ENCODE measurements at regions not wholly inside any gene's neighbourhood (a gene's known extent, or its start where the extent isn't known, plus 50 kb on each side); places are given as distances from the start of the nearest gene placed in this dataset.
A peak's percentile ranks its signal among the peaks of the same experiment; 100 is the strongest.

DNA sequence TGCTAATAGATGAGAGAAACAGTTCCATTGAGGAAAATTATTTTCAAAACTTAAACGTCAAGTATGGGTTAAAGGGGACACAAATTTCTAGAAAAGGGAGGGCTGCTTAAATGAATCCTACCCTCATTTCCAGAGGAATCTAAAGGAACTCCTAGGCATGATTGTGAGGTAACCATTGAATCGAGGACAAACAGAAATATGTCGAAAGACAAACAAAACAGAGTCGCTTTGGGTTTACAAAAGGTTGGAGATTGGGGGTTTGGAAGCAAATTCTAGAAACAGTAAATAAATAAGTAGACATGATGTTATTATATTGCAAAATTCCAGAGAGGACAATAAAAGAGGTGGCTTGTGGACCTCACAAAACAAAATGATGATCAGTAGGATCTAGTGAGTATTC, 173.1 kb downstream of the FTCDNL1 start:
- Mint-ChIP-seq H3K9me3 (no peaks in the 10 kb centered on the region), H3K36me3 (ENCODE audit: insufficient read depth) (no peaks in the 10 kb centered on the region), H3K27me3 (ENCODE audit: low read depth) (peaks cover 9% of the 10 kb centered on the region), H3K4me3 (no peak overlapping the region), H3K4me1 (ENCODE audit: low read depth) (no peaks in the 10 kb centered on the region)
- no peak for ATAC-seq
- no peak for DNase-seq

DNA sequence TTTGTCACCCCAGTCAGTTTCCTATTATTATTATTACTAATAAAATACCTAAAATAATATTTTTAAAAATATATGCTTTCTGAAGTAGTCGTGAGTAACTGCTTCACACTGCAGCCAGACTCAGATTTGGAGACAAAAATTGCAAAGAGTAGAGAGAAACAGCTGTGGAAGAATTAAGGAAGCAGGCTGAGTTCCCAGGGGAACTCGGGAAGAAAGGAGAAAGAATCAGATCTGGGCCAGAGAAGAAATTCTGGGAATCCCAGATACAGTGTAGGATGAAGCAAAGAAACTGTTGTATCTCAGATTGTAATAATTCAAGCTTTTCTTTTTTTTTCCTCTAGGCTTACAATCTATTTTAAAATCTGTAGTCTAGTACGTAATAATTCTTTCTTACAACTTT, 182.3 kb downstream of the FTCDNL1 start:
- ATAC-seq (no peak), DNase-seq (no peak)
- peaks cover 16% of the 10 kb centered on the region for H3K27me3 Mint-ChIP-seq (ENCODE audit: low read depth)
- H3K4me1 Mint-ChIP-seq (ENCODE audit: low read depth): no peaks in the 10 kb centered on the region
- H3K9me3 Mint-ChIP-seq: no peaks in the 10 kb centered on the region
- no peaks in the 10 kb centered on the region for H3K36me3 Mint-ChIP-seq (ENCODE audit: insufficient read depth)
- no peak overlapping the region for H3K4me3 Mint-ChIP-seq

DNA sequence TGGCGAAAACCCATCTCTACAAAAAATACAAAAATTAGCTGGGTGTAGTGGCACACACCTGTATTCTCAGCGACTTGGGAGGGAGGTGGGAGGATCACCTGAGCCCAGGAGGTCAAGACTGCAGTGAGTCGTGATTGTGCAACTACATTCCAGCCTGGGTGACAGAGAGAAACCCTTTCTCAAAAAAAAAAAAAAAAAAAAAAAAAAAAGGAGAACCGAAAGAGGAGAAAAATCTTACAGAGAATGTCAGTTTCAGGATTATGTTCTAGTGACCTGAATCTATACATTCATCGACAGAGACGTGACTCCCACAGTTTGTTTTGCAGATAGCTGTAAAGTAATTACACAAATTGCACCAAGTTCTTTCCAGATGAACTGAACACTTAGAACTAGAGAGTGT, 187.8 kb downstream of the FTCDNL1 start:
- Mint-ChIP-seq H3K4me1 (ENCODE audit: low read depth) (no peaks in the 10 kb centered on the region), H3K36me3 (ENCODE audit: insufficient read depth) (no peaks in the 10 kb centered on the region), H3K9me3 (peaks cover 5% of the 10 kb centered on the region), H3K4me3 (no peak overlapping the region), H3K27me3 (ENCODE audit: low read depth) (peaks cover 18% of the 10 kb centered on the region)
- ATAC-seq (no peak), DNase-seq (no peak)

DNA sequence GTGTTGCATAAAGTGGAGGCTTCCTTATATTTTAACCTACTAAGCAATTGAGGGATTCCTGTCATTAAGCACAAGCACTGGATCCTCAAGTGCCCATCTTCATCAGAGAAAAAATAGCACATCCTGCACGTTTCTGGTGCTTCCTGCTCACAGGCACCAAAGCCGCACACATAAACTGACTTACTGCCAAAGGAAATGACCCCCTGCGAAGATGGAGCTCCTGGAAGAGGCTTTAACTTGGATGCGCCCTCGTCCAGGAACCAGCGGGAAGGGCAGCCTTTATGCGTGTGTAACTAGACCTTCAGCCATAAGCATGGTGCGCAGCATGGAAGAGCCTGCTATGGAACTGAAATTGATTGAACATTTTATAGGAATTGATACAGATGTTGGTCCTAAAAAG, 188.7 kb downstream of the FTCDNL1 start:
- H3K9me3 Mint-ChIP-seq: peaks cover 8% of the 10 kb centered on the region
- H3K4me1 Mint-ChIP-seq (ENCODE audit: low read depth): no peaks in the 10 kb centered on the region

DNA sequence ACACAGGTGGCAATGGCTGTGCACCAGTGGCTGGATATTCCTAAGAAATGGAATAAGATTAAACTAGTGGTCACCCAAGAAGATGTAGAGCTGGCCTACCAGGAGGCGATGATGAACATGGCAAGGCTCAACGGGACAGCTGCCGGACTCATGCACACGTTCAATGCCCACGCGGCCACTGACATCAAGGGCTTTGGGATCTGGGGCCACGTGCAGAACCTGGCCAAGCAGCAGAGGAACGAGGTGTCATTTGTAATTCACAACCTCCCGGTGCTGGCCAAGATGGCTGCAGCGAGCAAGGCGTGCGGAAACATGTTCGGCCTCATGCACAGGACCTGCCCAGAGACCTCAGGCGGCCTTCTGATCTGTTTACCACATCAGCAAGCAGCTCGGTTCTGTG, 190.8 kb downstream of the FTCDNL1 start:
- H3K27me3 Mint-ChIP-seq (ENCODE audit: low read depth): peaks cover 29% of the 10 kb centered on the region
- peaks cover 22% of the 10 kb centered on the region for H3K9me3 Mint-ChIP-seq
- H3K4me1 Mint-ChIP-seq (ENCODE audit: low read depth): no peaks in the 10 kb centered on the region
- DNase-seq (no peak), ATAC-seq (no peak)
- H3K4me3 Mint-ChIP-seq: no peak overlapping the region
- H3K36me3 Mint-ChIP-seq (ENCODE audit: insufficient read depth): no peaks in the 10 kb centered on the region

More for the DNA sequence above, 188.7 kb downstream of the FTCDNL1 start:
- DNase-seq (no peak), ATAC-seq (no peak)
- no peak overlapping the region for H3K4me3 Mint-ChIP-seq
- H3K27me3 Mint-ChIP-seq (ENCODE audit: low read depth): peaks cover 24% of the 10 kb centered on the region
- no peaks in the 10 kb centered on the region for H3K36me3 Mint-ChIP-seq (ENCODE audit: insufficient read depth)

DNA sequence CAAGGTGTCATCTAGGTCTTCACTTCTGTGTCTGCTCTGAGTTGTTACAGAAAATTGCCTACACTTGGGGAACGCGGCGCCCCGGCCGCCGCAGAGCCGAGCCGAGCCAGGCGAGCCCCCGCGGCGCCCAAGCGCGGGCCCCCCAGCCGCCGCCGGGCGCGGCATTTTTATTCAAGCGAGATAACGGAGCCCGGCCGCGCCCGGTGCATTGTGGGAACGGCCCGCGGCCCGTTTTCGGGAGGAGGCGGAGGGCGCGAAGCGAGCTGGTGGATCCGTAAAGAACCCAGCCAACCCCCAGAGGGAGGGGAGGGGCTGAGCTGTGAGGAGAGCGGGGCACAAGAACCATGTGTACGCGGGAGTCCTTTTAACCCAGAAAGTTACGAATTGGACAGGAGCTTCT, 191.8 kb downstream of the FTCDNL1 start:
- H3K27me3 Mint-ChIP-seq (ENCODE audit: low read depth): peaks cover 29% of the 10 kb centered on the region
- H3K4me1 Mint-ChIP-seq (ENCODE audit: low read depth): no peaks in the 10 kb centered on the region
- peaks cover 27% of the 10 kb centered on the region for H3K9me3 Mint-ChIP-seq
- no peak overlapping the region for H3K4me3 Mint-ChIP-seq
- H3K36me3 Mint-ChIP-seq (ENCODE audit: insufficient read depth): no peaks in the 10 kb centered on the region
- ATAC-seq: peak in 1 of 2 donors; percentile 23
- DNase-seq: no peak

DNA sequence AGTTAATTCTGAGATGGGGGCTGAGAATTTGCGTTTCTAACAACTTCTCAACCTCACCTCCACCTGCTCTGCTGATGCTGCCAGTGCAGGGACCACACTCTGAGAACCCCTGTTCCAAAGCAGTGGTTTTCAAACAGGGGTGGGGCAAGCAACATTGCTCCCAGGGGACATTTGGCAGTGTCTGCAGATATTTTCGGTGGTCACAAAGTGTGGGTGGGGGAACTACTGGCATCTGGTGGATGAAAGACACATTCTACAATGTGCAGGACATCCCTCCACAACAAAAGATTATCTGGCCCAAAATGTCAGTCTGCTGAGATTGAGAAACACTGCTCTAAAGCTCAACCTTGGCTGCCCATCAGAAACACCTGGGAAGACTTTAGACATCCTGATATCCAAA, 188.7 kb upstream of the SATB2 start:
- Mint-ChIP-seq H3K27me3 (ENCODE audit: low read depth) (peaks cover 11% of the 10 kb centered on the region), H3K4me3 (no peak overlapping the region), H3K4me1 (ENCODE audit: low read depth) (no peaks in the 10 kb centered on the region), H3K9me3 (no peaks in the 10 kb centered on the region), H3K36me3 (ENCODE audit: insufficient read depth) (no peaks in the 10 kb centered on the region)
- ATAC-seq (no peak), DNase-seq (no peak)

DNA sequence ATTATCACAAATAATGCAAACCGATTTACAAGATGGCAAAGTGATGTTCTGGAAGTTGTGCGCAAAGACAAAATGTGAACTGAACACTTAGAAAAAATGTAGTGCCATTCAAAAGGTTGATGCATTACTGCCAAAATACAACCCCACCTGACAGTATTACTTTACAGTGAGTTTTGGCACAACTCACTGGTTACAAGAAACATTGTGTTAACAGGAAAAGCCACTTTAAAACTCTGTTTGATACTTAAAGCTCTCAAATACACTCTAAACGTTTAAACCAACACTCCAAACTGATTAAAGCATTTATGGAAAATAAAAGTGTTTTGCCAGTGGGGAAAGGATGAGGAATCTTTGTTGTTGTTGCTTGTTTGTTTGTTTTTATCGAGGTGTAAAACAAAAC, 173.4 kb upstream of the SATB2 start:
- ATAC-seq: no peak
- no peaks in the 10 kb centered on the region for H3K36me3 Mint-ChIP-seq (ENCODE audit: insufficient read depth)

DNA sequence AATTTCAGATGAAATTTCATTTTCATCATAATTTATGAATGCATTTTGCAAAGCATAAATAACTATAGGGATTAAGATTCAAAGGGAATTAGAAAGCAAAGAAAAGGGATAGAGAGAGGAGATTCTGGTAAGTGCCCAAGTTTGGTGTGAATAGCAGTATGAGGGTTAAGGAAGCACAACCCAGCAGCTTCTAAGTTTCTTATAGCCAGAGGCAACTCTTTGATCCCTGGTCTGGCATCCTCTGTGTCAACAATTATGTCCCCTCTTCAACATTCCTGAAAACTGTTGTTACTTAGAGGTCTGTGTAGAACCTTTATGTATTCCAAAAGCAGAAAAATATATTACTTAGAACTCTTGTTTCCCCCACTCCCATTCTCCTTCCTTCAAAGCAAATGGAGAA, 171.6 kb upstream of the SATB2 start:
- no peaks in the 10 kb centered on the region for H3K27me3 Mint-ChIP-seq (ENCODE audit: low read depth)
- no peaks in the 10 kb centered on the region for H3K36me3 Mint-ChIP-seq (ENCODE audit: insufficient read depth)
- ATAC-seq (no peak), DNase-seq (no peak)
- H3K4me1 Mint-ChIP-seq (ENCODE audit: low read depth): no peaks in the 10 kb centered on the region
- H3K4me3 Mint-ChIP-seq: no peak overlapping the region
- no peaks in the 10 kb centered on the region for H3K9me3 Mint-ChIP-seq

More for the DNA sequence above, 173.4 kb upstream of the SATB2 start:
- no peaks in the 10 kb centered on the region for H3K9me3 Mint-ChIP-seq
- no peak for DNase-seq
- H3K27me3 Mint-ChIP-seq (ENCODE audit: low read depth): no peaks in the 10 kb centered on the region
- no peaks in the 10 kb centered on the region for H3K4me1 Mint-ChIP-seq (ENCODE audit: low read depth)
- no peak overlapping the region for H3K4me3 Mint-ChIP-seq

DNA sequence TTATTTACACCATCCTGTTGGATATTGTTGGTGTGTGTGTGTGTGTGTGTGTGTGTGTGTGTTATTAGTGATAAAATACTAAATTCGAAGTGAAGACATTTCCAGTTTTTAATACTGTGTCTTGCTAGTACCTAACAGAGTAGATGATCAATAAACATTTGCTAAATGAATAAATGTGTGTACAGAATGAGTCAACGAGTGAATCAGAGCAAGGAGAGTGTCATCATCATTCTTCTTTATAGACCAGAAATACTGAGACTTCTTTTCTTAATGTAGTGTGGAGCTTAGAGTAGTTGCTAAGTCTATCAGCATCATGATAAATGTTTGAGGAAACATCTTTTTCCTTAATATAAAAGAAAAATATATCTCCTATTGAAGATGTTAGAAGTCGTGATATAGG, 169.7 kb upstream of the SATB2 start:
- Mint-ChIP-seq H3K27me3 (ENCODE audit: low read depth) (no peaks in the 10 kb centered on the region), H3K4me1 (ENCODE audit: low read depth) (no peaks in the 10 kb centered on the region), H3K9me3 (no peaks in the 10 kb centered on the region), H3K36me3 (ENCODE audit: insufficient read depth) (no peaks in the 10 kb centered on the region), H3K4me3 (no peak overlapping the region)
- DNase-seq (no peak), ATAC-seq (no peak)

DNA sequence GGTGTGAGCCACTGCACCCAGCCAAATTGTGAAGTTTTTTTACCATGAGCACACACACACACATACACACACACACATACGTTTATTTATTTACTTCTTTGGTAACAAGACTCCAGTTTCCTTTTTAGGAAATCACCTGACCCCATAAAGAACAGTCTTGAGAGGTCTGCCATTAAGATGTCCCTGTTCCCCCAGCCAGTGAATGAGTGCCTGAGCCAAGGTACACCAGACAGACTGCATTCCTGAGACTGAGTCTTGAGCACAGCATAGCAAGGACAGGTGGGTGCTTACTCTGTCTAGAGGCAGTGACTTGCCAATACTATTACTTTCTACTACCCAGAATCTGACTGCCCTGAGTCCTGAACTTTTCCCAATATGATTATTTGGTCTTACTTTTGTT, 167.2 kb upstream of the SATB2 start:
- ATAC-seq: no peak
- DNase-seq: no peak
- Mint-ChIP-seq H3K4me3 (no peak overlapping the region), H3K9me3 (no peaks in the 10 kb centered on the region), H3K27me3 (ENCODE audit: low read depth) (no peaks in the 10 kb centered on the region), H3K36me3 (ENCODE audit: insufficient read depth) (no peaks in the 10 kb centered on the region), H3K4me1 (ENCODE audit: low read depth) (no peaks in the 10 kb centered on the region)

DNA sequence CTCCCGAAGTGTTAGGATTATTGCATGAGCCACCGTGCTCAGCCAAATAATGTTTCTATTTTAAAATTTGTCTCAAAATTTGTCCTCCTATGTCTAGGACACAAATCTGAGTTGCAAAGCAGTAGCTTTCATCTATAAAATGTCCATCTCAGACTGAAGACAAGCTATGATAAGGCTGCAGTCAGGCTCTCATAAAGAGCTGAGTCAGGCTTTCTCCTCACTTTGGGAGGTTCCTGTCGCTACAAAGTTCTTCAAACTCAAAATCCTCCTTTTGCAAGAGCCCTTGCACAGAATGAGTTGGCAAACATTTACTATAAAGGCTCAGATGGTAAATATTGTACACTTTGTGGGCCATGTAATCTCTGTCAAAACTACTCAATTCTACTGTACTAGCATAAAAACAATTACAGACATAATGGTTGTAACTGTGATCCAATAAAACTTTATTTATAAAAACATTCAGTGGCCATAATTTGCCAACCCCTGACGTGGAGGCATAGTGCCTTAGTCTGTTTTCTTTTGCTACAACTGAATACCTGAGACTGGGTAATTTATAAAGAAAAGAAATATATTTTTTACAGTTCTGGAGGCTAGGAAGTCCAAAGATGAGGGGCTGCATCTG, 154.9 kb upstream of the SATB2 start:
- ATAC-seq: no peak
- Mint-ChIP-seq H3K36me3 (ENCODE audit: insufficient read depth) (no peaks in the 10 kb centered on the region), H3K4me1 (ENCODE audit: low read depth) (no peaks in the 10 kb centered on the region), H3K4me3 (no peak overlapping the region), H3K27me3 (ENCODE audit: low read depth) (peaks cover 7% of the 10 kb centered on the region), H3K9me3 (no peaks in the 10 kb centered on the region)
- DNase-seq: no peak

DNA sequence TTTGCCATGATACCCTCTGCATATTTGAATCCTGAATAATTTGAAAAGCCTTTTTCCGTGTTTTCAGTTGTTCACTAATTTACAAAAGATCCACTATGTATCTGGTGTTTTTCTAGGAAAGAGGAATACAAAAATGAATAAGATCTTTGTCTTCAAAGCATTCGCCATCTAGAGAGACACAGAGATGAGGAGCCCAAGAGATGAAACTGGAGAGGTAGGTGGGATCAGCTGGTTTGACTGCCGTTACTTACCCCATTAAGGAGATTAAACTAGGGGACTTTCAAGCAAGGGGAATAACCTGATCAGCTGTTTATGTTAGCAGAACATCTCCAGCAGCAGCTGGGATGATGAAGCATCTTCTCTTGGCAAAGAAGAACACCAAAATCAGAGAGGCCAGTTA, 150.2 kb upstream of the SATB2 start:
- Mint-ChIP-seq H3K4me1 (ENCODE audit: low read depth) (peaks cover 2% of the 10 kb centered on the region), H3K4me3 (no peak overlapping the region), H3K36me3 (ENCODE audit: insufficient read depth) (no peaks in the 10 kb centered on the region), H3K9me3 (no peaks in the 10 kb centered on the region), H3K27me3 (ENCODE audit: low read depth) (peaks cover 7% of the 10 kb centered on the region)
- ATAC-seq: no peak
- no peak for DNase-seq

DNA sequence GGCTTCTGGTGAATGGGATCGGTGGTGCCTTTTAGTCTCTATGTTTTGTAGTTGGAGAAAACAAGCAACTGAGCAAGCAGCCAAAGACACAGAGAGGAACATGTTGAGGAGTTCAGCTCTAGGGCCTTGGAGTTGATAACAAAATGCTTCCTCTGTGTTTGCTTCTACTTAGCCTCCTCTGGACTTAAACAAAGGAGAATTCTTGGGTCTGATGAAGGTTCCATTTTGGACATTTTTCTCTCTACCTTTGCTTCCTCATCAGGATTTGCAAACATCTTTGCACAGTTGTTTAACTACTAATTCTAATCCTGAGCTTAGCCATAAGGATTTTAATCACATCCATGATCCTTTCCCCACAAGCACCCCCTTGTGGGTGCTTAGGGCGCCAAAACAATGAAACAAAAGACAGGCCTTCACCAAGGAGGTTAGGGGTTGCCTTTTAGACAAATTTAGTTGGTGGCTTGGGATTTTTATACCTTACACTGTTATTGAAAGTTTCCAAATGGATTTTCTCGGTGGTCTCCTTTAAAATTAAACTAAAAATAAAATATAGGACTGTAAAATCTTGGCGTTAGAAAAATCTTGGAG, 148.5 kb upstream of the SATB2 start:
- Mint-ChIP-seq H3K9me3 (no peaks in the 10 kb centered on the region), H3K4me1 (ENCODE audit: low read depth) (peaks cover 2% of the 10 kb centered on the region), H3K4me3 (no peak overlapping the region), H3K36me3 (ENCODE audit: insufficient read depth) (no peaks in the 10 kb centered on the region), H3K27me3 (ENCODE audit: low read depth) (peaks cover 9% of the 10 kb centered on the region)
- ATAC-seq (no peak), DNase-seq (no peak)

DNA sequence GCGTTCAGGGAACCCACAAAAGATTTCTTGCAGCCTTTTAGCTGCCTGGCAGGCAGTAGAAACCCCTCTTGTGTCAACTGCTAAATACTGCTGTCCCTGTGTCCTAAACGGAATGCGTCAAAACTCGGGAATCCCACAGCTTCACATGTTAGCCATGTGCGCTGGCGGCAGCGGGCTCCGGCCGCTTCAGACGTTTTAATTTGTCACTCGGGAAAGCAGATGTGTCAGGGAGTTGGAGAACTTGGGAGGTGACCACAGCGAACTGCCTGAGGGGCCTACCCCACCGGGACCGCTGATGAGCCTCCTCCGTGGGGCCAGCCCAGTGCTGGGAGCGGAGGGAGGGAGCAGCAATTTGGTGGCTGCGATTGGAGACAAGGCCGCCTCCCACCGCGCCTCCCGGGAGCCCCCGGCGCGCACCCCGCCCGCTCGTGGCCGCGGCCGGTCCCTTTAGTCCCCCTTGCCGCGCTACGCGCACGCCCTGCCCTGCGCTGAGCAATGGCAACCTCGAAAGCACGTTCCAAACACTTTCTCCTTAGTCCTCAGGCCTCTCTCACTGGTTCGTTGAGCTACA, 146.1 kb upstream of the SATB2 start:
- no peak for DNase-seq
- Mint-ChIP-seq H3K36me3 (ENCODE audit: insufficient read depth) (no peaks in the 10 kb centered on the region), H3K4me3 (no peak overlapping the region), H3K4me1 (ENCODE audit: low read depth) (peaks cover 2% of the 10 kb centered on the region), H3K9me3 (no peaks in the 10 kb centered on the region), H3K27me3 (ENCODE audit: low read depth) (peaks cover 6% of the 10 kb centered on the region)
- ATAC-seq: no peak

Measured in activated T-cell treated with anti-CD3 and anti-CD28 coated beads, Interleukin-2, amount 50 U/mL, for 4 hours (primary cell).